ENCODE measurements at regions not wholly inside any gene's neighbourhood (a gene's known extent, or its start where the extent isn't known, plus 50 kb on each side); places are given as distances from the start of the nearest gene placed in this dataset.

DNA sequence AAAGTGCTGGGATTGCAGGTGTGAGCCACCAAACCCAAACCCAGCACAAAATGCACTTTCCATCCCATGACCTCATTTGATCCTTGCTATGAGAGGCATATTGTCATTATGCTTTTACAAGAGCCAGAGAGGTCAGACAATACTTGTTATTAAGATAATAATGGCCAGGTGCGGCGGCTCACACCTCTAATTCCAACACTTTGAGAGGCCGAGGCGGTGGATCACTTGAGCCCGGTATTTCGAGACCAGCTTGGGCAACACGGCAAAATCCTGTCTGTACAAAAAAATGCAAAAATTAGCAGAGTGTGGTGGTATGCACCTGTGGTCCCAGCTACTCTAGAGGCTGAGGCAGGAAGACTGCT is 55.9 kb upstream of the IL17B start:
- H3K4me1 Mint-ChIP-seq: peaks cover 0 to 8% (median 5%) of the 10 kb centered on the region in 4 donors
- H3K9me3 Mint-ChIP-seq: peaks cover 0 to 2% (median 0%) of the 10 kb centered on the region in 7 donors

DNA sequence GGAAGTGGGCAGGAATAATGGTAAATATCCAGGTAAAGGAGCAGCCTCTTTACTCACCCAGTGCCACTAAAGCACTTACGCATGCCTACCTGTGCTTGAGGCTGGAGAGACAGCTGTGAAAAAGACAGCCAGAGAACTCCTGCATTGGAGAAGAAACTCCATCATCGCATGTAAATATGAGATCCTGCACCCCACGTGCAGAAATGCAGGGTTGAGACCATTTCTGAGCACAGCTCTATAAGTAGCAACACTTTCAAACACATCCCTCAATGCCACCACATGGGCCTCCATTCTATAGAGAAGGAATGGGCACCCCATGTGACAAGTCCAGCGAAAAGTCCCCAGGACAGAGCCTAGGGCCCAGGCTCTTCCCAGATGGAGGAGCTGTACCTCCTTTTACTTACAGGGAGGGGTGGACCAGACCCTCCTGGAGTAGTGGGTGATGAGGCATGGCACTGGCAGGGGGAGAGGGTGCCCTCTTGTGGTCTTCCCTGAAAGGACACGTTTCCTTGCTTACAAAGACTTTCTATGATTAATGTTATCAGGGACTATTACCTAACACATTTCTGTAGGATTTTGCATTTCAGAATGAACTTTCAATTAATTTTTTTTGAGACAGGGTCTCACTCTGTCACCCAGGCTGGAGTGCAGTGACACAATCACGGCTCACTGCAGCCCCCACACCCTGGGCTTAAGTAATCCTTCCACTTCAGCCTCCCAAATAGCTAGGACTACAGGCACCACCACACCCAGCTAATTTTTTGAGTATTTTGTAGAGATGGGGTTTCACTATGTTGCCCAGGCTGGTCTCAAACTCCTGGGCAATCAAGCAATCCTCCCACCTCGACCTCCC is 55.3 kb upstream of the IL17B start:
- Mint-ChIP-seq H3K27ac (no peak overlapping the region), H3K36me3 (no peaks in the 10 kb centered on the region), H3K27me3 (no peaks in the 10 kb centered on the region), H3K4me1 (peaks cover 0 to 6% (median 2%) of the 10 kb centered on the region in 4 donors), H3K4me3 (no peak overlapping the region), H3K9me3 (peaks cover 0 to 2% (median 0%) of the 10 kb centered on the region in 7 donors)
- Histone ChIP-seq H3K27ac (ENCODE audit: insufficient read depth, low read length, poor library complexity, severe bottlenecking) (no peak overlapping the region), H3K4me3 (ENCODE audit: low read depth, low read length) (no peak overlapping the region), H3K27me3 (ENCODE audit: control insufficient read depth, insufficient read depth, low read length) (no peaks in the 10 kb centered on the region), H3K9me3 (ENCODE audit: control insufficient read depth in 2 of 2, low read length in 2 of 2) (no peaks in the 10 kb centered on the region), H3K36me3 (ENCODE audit: control insufficient read depth, insufficient read depth, low read length) (no peaks in the 10 kb centered on the region), H3K4me1 (ENCODE audit: control insufficient read depth, insufficient read depth, low read length, poor library complexity, severe bottlenecking) (no peaks in the 10 kb centered on the region)
- ATAC-seq (ENCODE audit: low read depth in 2 of 2) (no peak), DNase-seq (peak; percentile 11 to 60 (median 42))

More for the DNA sequence above, 55.9 kb upstream of the IL17B start:
- Mint-ChIP-seq H3K4me3 (no peak overlapping the region), H3K27ac (no peak overlapping the region), H3K27me3 (no peaks in the 10 kb centered on the region), H3K36me3 (no peaks in the 10 kb centered on the region)
- H3K4me1 ChIP-seq (ENCODE audit: control insufficient read depth, insufficient read depth, low read length, poor library complexity, severe bottlenecking): no peaks in the 10 kb centered on the region
- ATAC-seq (ENCODE audit: low read depth in 2 of 2): no peak
- no peak overlapping the region for H3K4me3 ChIP-seq (ENCODE audit: low read depth, low read length)
- H3K27me3 ChIP-seq (ENCODE audit: control insufficient read depth, insufficient read depth, low read length): no peaks in the 10 kb centered on the region
- H3K9me3 ChIP-seq (ENCODE audit: control insufficient read depth in 2 of 2, low read length in 2 of 2): no peaks in the 10 kb centered on the region
- H3K27ac ChIP-seq (ENCODE audit: insufficient read depth, low read length, poor library complexity, severe bottlenecking): no peak overlapping the region
- DNase-seq: no peak
- no peaks in the 10 kb centered on the region for H3K36me3 ChIP-seq (ENCODE audit: control insufficient read depth, insufficient read depth, low read length)

DNA sequence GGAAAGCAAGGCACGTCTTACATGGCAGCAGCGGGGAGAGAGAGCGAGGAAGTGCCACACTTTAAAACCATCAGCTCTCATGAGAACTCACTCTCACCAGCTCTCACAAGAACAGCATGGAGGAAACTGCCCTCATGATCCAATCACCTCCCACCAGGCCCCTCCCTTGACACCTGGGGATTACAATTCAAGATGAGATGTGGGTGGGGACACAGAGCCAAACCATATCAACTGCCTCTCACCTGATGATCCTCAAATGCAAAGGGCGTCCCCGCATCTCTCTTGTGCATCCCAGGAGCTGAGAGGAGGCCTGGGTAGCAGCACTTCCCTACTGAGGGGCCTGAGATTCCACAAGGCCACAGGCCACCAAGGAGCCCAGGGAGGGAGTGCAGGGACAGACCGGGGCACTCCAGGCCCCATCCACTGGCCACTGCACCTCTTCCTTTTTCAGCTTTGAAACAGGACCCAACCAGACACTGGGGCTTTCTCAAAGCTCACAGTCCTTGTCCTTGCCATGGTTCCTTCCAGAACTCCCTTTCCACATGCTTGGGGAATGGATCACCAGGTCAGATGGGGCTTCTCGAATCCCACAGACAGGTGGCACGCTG is 54.5 kb upstream of the IL17B start:
- H3K36me3 Mint-ChIP-seq: no peaks in the 10 kb centered on the region
- DNase-seq (no peak), ATAC-seq (ENCODE audit: low read depth in 2 of 2) (no peak)
- Histone ChIP-seq H3K27ac (ENCODE audit: insufficient read depth, low read length, poor library complexity, severe bottlenecking) (no peak overlapping the region), H3K36me3 (ENCODE audit: control insufficient read depth, insufficient read depth, low read length) (no peaks in the 10 kb centered on the region), H3K27me3 (ENCODE audit: control insufficient read depth, insufficient read depth, low read length) (no peaks in the 10 kb centered on the region), H3K4me1 (ENCODE audit: control insufficient read depth, insufficient read depth, low read length, poor library complexity, severe bottlenecking) (no peaks in the 10 kb centered on the region), H3K9me3 (ENCODE audit: control insufficient read depth in 2 of 2, low read length in 2 of 2) (no peaks in the 10 kb centered on the region), H3K4me3 (ENCODE audit: low read depth, low read length) (no peak overlapping the region)
- H3K27me3 Mint-ChIP-seq: no peaks in the 10 kb centered on the region
- H3K4me1 Mint-ChIP-seq: peaks cover 0 to 6% (median 2%) of the 10 kb centered on the region in 4 donors
- H3K27ac Mint-ChIP-seq: no peak overlapping the region
- H3K4me3 Mint-ChIP-seq: no peak overlapping the region
- H3K9me3 Mint-ChIP-seq: peaks cover 0 to 2% (median 0%) of the 10 kb centered on the region in 7 donors

GRCh38 chr5:149432911-149433401 is 53.9 kb upstream of the IL17B start:
- Mint-ChIP-seq H3K27me3 (no peaks in the 10 kb centered on the region), H3K27ac (no peak overlapping the region), H3K4me3 (no peak overlapping the region), H3K9me3 (peaks cover 0 to 2% (median 0%) of the 10 kb centered on the region in 7 donors), H3K36me3 (no peaks in the 10 kb centered on the region), H3K4me1 (peaks cover 0 to 6% (median 2%) of the 10 kb centered on the region in 4 donors)
- H3K9me3 ChIP-seq (ENCODE audit: control insufficient read depth in 2 of 2, low read length in 2 of 2): no peaks in the 10 kb centered on the region
- no peaks in the 10 kb centered on the region for H3K4me1 ChIP-seq (ENCODE audit: control insufficient read depth, insufficient read depth, low read length, poor library complexity, severe bottlenecking)
- ATAC-seq (ENCODE audit: low read depth in 2 of 2) (no peak), DNase-seq (no peak)
- no peak overlapping the region for H3K4me3 ChIP-seq (ENCODE audit: low read depth, low read length)
- no peak overlapping the region for H3K27ac ChIP-seq (ENCODE audit: insufficient read depth, low read length, poor library complexity, severe bottlenecking)
- H3K27me3 ChIP-seq (ENCODE audit: control insufficient read depth, insufficient read depth, low read length): no peaks in the 10 kb centered on the region
- no peaks in the 10 kb centered on the region for H3K36me3 ChIP-seq (ENCODE audit: control insufficient read depth, insufficient read depth, low read length)

DNA sequence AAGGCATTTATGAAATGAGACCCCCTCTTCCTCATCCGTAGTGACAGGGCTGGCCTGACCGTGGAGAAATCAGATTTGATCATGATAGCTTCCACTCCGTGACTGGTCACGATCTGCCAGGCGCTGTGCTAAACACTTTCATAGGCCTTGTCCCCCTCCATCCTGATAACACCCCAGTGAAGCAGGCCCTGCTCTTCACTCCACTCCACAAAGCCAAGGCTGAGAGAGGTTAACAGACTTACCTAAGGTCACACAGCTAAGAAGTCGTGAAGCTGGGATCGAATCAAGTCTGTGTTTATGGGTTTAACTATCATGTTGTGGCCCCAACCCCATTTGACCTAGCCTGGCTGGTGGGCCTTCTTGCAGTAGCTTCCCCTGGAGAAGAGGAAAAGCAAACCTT is 53.3 kb upstream of the IL17B start:
- Mint-ChIP-seq H3K4me3 (no peak overlapping the region), H3K9me3 (peaks cover 0 to 2% (median 0%) of the 10 kb centered on the region in 7 donors), H3K27ac (no peak overlapping the region), H3K4me1 (peaks cover 0 to 6% (median 2%) of the 10 kb centered on the region in 4 donors), H3K36me3 (no peaks in the 10 kb centered on the region), H3K27me3 (no peaks in the 10 kb centered on the region)
- Histone ChIP-seq H3K4me1 (ENCODE audit: control insufficient read depth, insufficient read depth, low read length, poor library complexity, severe bottlenecking) (no peaks in the 10 kb centered on the region), H3K9me3 (ENCODE audit: control insufficient read depth in 2 of 2, low read length in 2 of 2) (no peaks in the 10 kb centered on the region), H3K27me3 (ENCODE audit: control insufficient read depth, insufficient read depth, low read length) (no peaks in the 10 kb centered on the region), H3K36me3 (ENCODE audit: control insufficient read depth, insufficient read depth, low read length) (no peaks in the 10 kb centered on the region), H3K4me3 (ENCODE audit: low read depth, low read length) (no peak overlapping the region), H3K27ac (ENCODE audit: insufficient read depth, low read length, poor library complexity, severe bottlenecking) (no peak overlapping the region)
- no peak for ATAC-seq (ENCODE audit: low read depth in 2 of 2)
- DNase-seq: no peak

- H3K9me3 ChIP-seq (ENCODE audit: control insufficient read depth in 2 of 2, low read length in 2 of 2): no peaks in the 10 kb centered on the region
- Mint-ChIP-seq H3K9me3 (peaks cover 0 to 2% (median 0%) of the 10 kb centered on the region in 7 donors), H3K4me3 (no peak overlapping the region), H3K36me3 (no peaks in the 10 kb centered on the region), H3K27ac (peak overlapping the region in 1 of 3 donors; percentile 25), H3K27me3 (peaks cover 4% of the 10 kb centered on the region), H3K4me1 (peaks cover 0 to 6% (median 2%) of the 10 kb centered on the region in 4 donors)
- ATAC-seq (ENCODE audit: low read depth in 2 of 2) (no peak), DNase-seq (no peak)
- no peaks in the 10 kb centered on the region for H3K36me3 ChIP-seq (ENCODE audit: control insufficient read depth, insufficient read depth, low read length)
- no peak overlapping the region for H3K4me3 ChIP-seq (ENCODE audit: low read depth, low read length)
- H3K4me1 ChIP-seq (ENCODE audit: control insufficient read depth, insufficient read depth, low read length, poor library complexity, severe bottlenecking): no peaks in the 10 kb centered on the region
- no peak overlapping the region for H3K27ac ChIP-seq (ENCODE audit: insufficient read depth, low read length, poor library complexity, severe bottlenecking)
- no peaks in the 10 kb centered on the region for H3K27me3 ChIP-seq (ENCODE audit: control insufficient read depth, insufficient read depth, low read length)
Observed at GRCh38 chr5:149429839-149430721, 51.0 kb upstream of the IL17B start.
